Prostate gland (tissue), 2 donors: ENCODE measurements at regions not wholly inside any gene's neighbourhood (a gene's known extent, or its start where the extent isn't known, plus 50 kb on each side); places are given as distances from the start of the nearest gene placed in this dataset.

Experiments used
- DNase-seq: peaks from one replicate; pipeline ENCODE4 v3.0.0-alpha.2; 2019; ENCODE audit warnings: low spot score
- H3K27ac ChIP-seq, 2 donors: fragments of 200-600 bp; sonication (generic); 2 replicates each; pipeline ENCODE4 v1.5.1; 2017 to 2019
- H3K27me3 ChIP-seq: fragments of 200-600 bp; sonication (generic); replicated peaks from 2 replicates; pipeline ENCODE4 v1.5.1; 2019; ENCODE audit not compliant: insufficient read depth
- H3K36me3 ChIP-seq, 2 donors: fragments of 200-600 bp; sonication (generic); 1 replicate in 1 of 2; 2 replicates in 1 of 2; pipeline versions ENCODE4 v1.5.1 to v1.8.1; 2017 to 2019
- H3K4me1 ChIP-seq: fragments of 200-600 bp; sonication (generic); replicated peaks from 2 replicates; pipeline ENCODE4 v1.5.1; 2019
- H3K4me3 ChIP-seq, 2 donors: fragments of 200-600 bp; sonication (generic); 2 replicates each; pipeline ENCODE4 v1.5.1; 2017 to 2019
- H3K9me3 ChIP-seq: fragments of 200-600 bp; sonication (generic); 2 replicates; pipeline ENCODE4 v1.5.1; 2017
- POLR2A ChIP-seq: fragments of 450-650 bp; IDR thresholded peaks from one replicate; pipeline ENCODE4 v1.6.1; 2016; ENCODE audit warnings: antibody characterized with exemption, mild to moderate bottlenecking
- POLR2AphosphoS5 ChIP-seq: sonication (generic); formaldehyde crosslinking; IDR thresholded peaks from one replicate; pipeline ENCODE4 v1.6.1; 2017; ENCODE audit warnings: antibody characterized with exemption
- WGBS: methylation state at CpG from one replicate; pipeline ENCODE4 v1.1.5; 2018; 5-methylcytosine and 5-hydroxymethylcytosine counted together
- intact Hi-C: fragments of 100-400 bp; cut with DNase I; formaldehyde crosslinking; loops from one replicate; pipeline ENCODE4 v1.14.2; 2022
- TF ChIP-seq, protein P1 (sequence below), 4 experiments: fragments of 200-600 bp in 2 of 4; fragments of 450-650 bp in 2 of 4; sonication (generic) in 2 of 4; IDR thresholded peaks; 1 replicate in 3 of 4; 2 replicates in 1 of 4; pipeline ENCODE4 v1.5.1; 2016 to 2019; ENCODE audit warnings: antibody characterized with exemption in 4 of 4, mild to moderate bottlenecking in 2 of 4, moderate library complexity in 2 of 4

DNA sequence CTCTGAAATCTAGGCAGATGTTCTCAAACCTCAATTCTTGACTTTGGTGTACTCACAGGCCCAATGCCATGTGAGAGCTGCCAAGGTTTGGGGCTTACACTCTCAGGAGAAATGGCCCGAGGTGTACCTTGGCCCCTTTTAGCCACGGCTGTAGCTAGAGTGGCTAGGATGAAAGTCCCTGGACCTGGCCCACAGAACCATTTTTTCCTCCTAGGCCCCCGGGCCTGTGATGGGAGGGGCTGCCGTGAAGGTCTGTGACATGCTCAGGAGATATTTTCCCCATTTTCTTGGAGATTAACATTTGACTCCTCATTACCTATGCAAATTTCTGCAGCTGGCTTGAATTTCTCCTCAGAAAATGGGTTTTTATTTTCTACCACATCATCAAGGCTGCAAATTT, 1296.5 kb downstream of the MAT2B start:
- Histone ChIP-seq H3K4me1 (no peaks in the 10 kb centered on the region), H3K27me3 (no peaks in the 10 kb centered on the region), H3K9me3 (no peaks in the 10 kb centered on the region), H3K36me3 (no peaks in the 10 kb centered on the region), H3K4me3 (no peak overlapping the region), H3K27ac (no peak overlapping the region)
- intact Hi-C loops = no loop called here
- TF ChIP-seq, protein P1, sequence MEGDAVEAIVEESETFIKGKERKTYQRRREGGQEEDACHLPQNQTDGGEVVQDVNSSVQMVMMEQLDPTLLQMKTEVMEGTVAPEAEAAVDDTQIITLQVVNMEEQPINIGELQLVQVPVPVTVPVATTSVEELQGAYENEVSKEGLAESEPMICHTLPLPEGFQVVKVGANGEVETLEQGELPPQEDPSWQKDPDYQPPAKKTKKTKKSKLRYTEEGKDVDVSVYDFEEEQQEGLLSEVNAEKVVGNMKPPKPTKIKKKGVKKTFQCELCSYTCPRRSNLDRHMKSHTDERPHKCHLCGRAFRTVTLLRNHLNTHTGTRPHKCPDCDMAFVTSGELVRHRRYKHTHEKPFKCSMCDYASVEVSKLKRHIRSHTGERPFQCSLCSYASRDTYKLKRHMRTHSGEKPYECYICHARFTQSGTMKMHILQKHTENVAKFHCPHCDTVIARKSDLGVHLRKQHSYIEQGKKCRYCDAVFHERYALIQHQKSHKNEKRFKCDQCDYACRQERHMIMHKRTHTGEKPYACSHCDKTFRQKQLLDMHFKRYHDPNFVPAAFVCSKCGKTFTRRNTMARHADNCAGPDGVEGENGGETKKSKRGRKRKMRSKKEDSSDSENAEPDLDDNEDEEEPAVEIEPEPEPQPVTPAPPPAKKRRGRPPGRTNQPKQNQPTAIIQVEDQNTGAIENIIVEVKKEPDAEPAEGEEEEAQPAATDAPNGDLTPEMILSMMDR (IDR thresholded peaks at IDR 0.05) = no peak
- TF ChIP-seq POLR2AphosphoS5 (no peak), POLR2A (no peak)
- DNase-seq = no peak
- 97% methylated on average over 4 of the region's 4 CpGs for WGBS

DNA sequence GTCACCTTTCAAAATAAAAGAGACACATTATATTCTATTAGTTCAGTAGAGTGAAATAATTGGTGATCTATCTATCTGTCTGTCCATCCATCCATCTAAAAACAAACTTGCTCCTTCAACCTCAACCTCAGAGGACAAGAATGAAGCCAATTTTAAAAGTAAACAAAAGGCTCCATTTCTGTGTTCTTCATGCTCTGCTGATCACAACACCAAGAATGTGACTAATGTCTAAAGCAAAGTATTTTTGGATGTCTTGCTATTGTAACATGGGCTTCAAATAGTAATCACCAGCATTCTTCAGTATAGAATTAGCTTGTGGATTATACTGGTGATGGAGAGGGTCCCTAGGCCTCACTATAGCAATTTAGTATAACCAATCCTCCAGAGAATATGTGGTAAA, 1304.4 kb downstream of the MAT2B start:
- intact Hi-C loops = no loop called here
- no peak for DNase-seq
- no peaks in the 10 kb centered on the region for H3K27me3 ChIP-seq
- no peaks in the 10 kb centered on the region for H3K9me3 ChIP-seq
- no peaks in the 10 kb centered on the region for H3K36me3 ChIP-seq
- no peak overlapping the region for H3K27ac ChIP-seq
- no peaks in the 10 kb centered on the region for H3K4me1 ChIP-seq
- TF ChIP-seq POLR2AphosphoS5 = no peak
- TF ChIP-seq POLR2A = no peak
- TF ChIP-seq, protein P1 (IDR thresholded peaks at IDR 0.05) = no peak
- no peak overlapping the region for H3K4me3 ChIP-seq

DNA sequence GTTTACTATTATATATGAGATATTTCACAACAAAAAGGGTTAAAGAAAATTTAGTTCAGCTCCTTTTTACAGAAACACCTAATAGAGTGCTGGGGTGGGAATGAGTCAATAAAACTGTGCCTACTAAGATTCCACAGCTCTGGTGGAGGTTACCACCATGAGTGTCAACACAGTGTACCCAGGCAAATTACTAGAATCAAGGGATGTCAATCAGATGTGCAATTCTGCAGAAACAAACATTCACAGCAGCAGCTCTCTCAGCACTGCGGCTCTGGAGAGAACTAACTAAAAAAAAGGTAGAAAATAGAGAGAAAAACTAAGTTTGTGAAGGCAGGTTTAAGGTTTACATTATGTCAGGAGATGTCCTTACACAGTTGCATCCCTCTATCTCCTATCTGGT, 1313.0 kb downstream of the MAT2B start:
- 8% methylated on average over 1 of the region's 1 CpG for WGBS

DNA sequence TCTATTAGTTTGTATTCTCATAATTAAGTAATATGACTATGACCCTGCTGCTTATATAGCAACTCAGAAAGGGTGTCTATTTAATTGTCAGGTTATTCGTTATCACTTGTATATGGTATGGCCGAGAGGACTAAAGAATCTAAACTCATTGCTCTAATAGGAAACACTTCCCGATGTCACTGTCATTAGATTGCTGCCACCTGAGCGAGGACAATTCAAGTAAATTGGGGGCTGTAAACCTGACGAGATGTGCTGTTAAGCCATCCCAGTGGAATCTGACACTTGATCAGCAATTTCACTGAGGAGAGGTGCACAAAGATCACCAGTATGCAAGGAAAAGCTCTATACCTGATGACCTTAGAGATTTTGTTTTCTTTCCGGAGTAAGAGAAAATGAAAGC, 1319.3 kb downstream of the MAT2B start:
- Histone ChIP-seq H3K27ac (no peak overlapping the region), H3K4me1 (no peaks in the 10 kb centered on the region), H3K4me3 (no peak overlapping the region), H3K36me3 (no peaks in the 10 kb centered on the region), H3K27me3 (no peaks in the 10 kb centered on the region), H3K9me3 (no peaks in the 10 kb centered on the region)
- 44% methylated on average over 6 of the region's 6 CpGs for WGBS
- intact Hi-C loops = no loop called here
- TF ChIP-seq POLR2A (no peak), POLR2AphosphoS5 (no peak)
- TF ChIP-seq, protein P1 (IDR thresholded peaks at IDR 0.05) = no peak
- DNase-seq = no peak

More for the DNA sequence above, 1313.0 kb downstream of the MAT2B start:
- H3K9me3 ChIP-seq = no peaks in the 10 kb centered on the region
- no peak for TF ChIP-seq POLR2AphosphoS5
- TF ChIP-seq, protein P1 (IDR thresholded peaks at IDR 0.05) = no peak
- TF ChIP-seq POLR2A = no peak
- no peaks in the 10 kb centered on the region for H3K36me3 ChIP-seq
- H3K27me3 ChIP-seq = no peaks in the 10 kb centered on the region
- H3K4me1 ChIP-seq = no peaks in the 10 kb centered on the region
- intact Hi-C loops = no loop called here
- H3K4me3 ChIP-seq = no peak overlapping the region
- no peak for DNase-seq
- no peak overlapping the region for H3K27ac ChIP-seq

DNA sequence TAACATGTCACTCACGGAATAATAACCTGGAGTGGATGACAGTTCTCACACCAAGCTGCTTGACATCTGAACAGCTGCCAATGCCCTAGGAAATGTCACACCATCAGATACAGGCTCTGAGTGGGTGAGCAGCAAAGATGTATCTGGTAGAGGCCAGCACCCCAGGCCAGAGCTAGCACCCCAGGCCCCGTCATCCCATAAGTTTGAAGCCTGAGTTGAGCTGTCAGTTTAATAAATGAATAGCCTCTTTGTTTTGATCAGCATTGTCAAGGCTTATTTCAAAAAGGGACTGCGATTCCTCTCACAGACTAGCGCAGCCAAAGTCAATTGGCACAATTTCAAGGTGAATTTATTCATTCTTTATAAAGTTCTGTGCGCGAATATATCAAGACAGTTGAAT, 1327.1 kb downstream of the MAT2B start:
- no peaks in the 10 kb centered on the region for H3K36me3 ChIP-seq
- 61% methylated on average over 6 of the region's 6 CpGs for WGBS
- no peak overlapping the region for H3K27ac ChIP-seq
- no peak for TF ChIP-seq POLR2A
- TF ChIP-seq, protein P1 (IDR thresholded peaks at IDR 0.05) = no peak
- no peak for TF ChIP-seq POLR2AphosphoS5
- no peak for DNase-seq
- no peaks in the 10 kb centered on the region for H3K27me3 ChIP-seq
- no peak overlapping the region for H3K4me3 ChIP-seq
- H3K4me1 ChIP-seq = no peaks in the 10 kb centered on the region
- no peaks in the 10 kb centered on the region for H3K9me3 ChIP-seq
- intact Hi-C loops = no loop called here
